Mesenchymal stem cell (in vitro differentiated cells and primary cell): ENCODE measurements at regions not wholly inside any gene's neighbourhood (a gene's known extent, or its start where the extent isn't known, plus 50 kb on each side); places are given as distances from the start of the nearest gene placed in this dataset. TPM values are rescaled to one million over a fixed set of nuclear protein-coding genes. Genes with fewer than 3 reads are reported as not detected.

Source experiments
- DNase-seq: peaks from one replicate; pipeline ENCODE4 v3.0.0-alpha.2; 2013
- H2AFZ ChIP-seq: one replicate; pipeline ENCODE4 v1.6.1; 2013; ENCODE audit warnings: low read depth, mild to moderate bottlenecking, control low read depth, inconsistent platforms, low read length, moderate library complexity
- H2AK5ac ChIP-seq: 2 replicates; pipeline ENCODE4 v1.6.1; 2013; ENCODE audit warnings: low read length, moderate library complexity, mild to moderate bottlenecking, inconsistent platforms; ENCODE audit not compliant: severe bottlenecking
- H2BK120ac ChIP-seq: one replicate; pipeline ENCODE4 v1.6.1; 2013; ENCODE audit warnings: low read depth, mild to moderate bottlenecking, inconsistent platforms, low read length, moderate library complexity
- H2BK12ac ChIP-seq, 2 experiments: one replicate each; pipeline ENCODE4 v1.6.1; 2013; ENCODE audit warnings: inconsistent platforms in 2 of 2, low read length in 2 of 2, mild to moderate bottlenecking in 2 of 2, moderate library complexity in 2 of 2, control low read depth in 1 of 2
- H2BK15ac ChIP-seq: one replicate; pipeline ENCODE4 v1.6.1; 2013; ENCODE audit warnings: mild to moderate bottlenecking, low read depth, inconsistent platforms; ENCODE audit not compliant: poor library complexity, severe bottlenecking
- H2BK5ac ChIP-seq: 2 replicates; pipeline ENCODE4 v1.6.1; 2013; ENCODE audit warnings: low read depth, mild to moderate bottlenecking, low read length, control low read depth, inconsistent platforms; ENCODE audit not compliant: poor library complexity, severe bottlenecking
- H3K14ac ChIP-seq, 2 experiments: one replicate each; pipeline ENCODE4 v1.6.1; 2013; ENCODE audit warnings: inconsistent platforms in 2 of 2, low read length in 2 of 2, control low read depth in 1 of 2, mild to moderate bottlenecking in 1 of 2, moderate library complexity in 1 of 2
- H3K18ac ChIP-seq, 2 experiments: one replicate each; pipeline ENCODE4 v1.6.1; 2013; ENCODE audit warnings: inconsistent platforms in 2 of 2, low read length in 2 of 2, control low read depth in 1 of 2, low read depth in 1 of 2, mild to moderate bottlenecking in 1 of 2
- H3K23ac ChIP-seq, 2 experiments: one replicate each; pipeline ENCODE4 v1.6.1; 2013; ENCODE audit warnings: inconsistent platforms in 2 of 2, low read length in 2 of 2, mild to moderate bottlenecking in 2 of 2, moderate library complexity in 2 of 2, control low read depth in 1 of 2
- H3K27ac ChIP-seq: 2 replicates; pipeline ENCODE4 v1.5.1; 2013; ENCODE audit warnings: mild to moderate bottlenecking, moderate library complexity, low read length, control low read depth, inconsistent platforms; ENCODE audit not compliant: poor library complexity, severe bottlenecking
- H3K27me3 ChIP-seq, 2 experiments: 2 replicates each; pipeline versions ENCODE4 v1.6.1 to v1.7.0; 2013; ENCODE audit warnings: low read length in 2 of 2, mild to moderate bottlenecking in 2 of 2, moderate library complexity in 2 of 2, control low read depth in 1 of 2, inconsistent platforms in 1 of 2; ENCODE audit not compliant: control insufficient read depth in 1 of 2, insufficient read depth in 1 of 2
- H3K36me3 ChIP-seq, 2 experiments: 2 replicates each; pipeline versions ENCODE4 v1.6.1 to v1.7.0; 2013; ENCODE audit warnings: low read length in 2 of 2, control low read depth in 1 of 2, inconsistent platforms in 1 of 2, low read depth in 1 of 2, mild to moderate bottlenecking in 1 of 2; ENCODE audit not compliant: insufficient read depth in 2 of 2, control insufficient read depth in 1 of 2
- H3K4ac ChIP-seq, 2 experiments: one replicate each; pipeline ENCODE4 v1.6.1; 2013; ENCODE audit warnings: inconsistent platforms in 2 of 2, low read length in 2 of 2, mild to moderate bottlenecking in 2 of 2, moderate library complexity in 2 of 2, control low read depth in 1 of 2, low read depth in 1 of 2
- H3K4me1 ChIP-seq: 2 replicates; pipeline ENCODE4 v1.6.1; 2013; ENCODE audit warnings: low read depth, low read length, control low read depth; ENCODE audit not compliant: control insufficient read depth, insufficient read depth
- H3K4me2 ChIP-seq: 2 replicates; pipeline ENCODE4 v1.6.1; 2013; ENCODE audit warnings: low read length, mild to moderate bottlenecking, inconsistent platforms; ENCODE audit not compliant: poor library complexity, severe bottlenecking
- H3K4me3 ChIP-seq, 2 experiments: 2 replicates each; pipeline versions ENCODE4 v1.5.1 to v1.7.0; 2013; ENCODE audit warnings: low read length in 2 of 2, mild to moderate bottlenecking in 2 of 2, control low read depth in 1 of 2, low read depth in 1 of 2; ENCODE audit not compliant: insufficient read depth in 1 of 2
- H3K79me1 ChIP-seq: replicated peaks from 2 replicates; pipeline ENCODE4 v1.6.1; 2013; ENCODE audit warnings: mild to moderate bottlenecking, control low read depth, low read length, inconsistent platforms; ENCODE audit not compliant: poor library complexity, severe bottlenecking
- H3K9ac ChIP-seq: 2 replicates; pipeline ENCODE4 v1.7.0; 2013; ENCODE audit warnings: mild to moderate bottlenecking, low read length, moderate library complexity
- H3K9me3 ChIP-seq: 2 replicates; pipeline ENCODE4 v1.7.0; 2013; ENCODE audit warnings: mild to moderate bottlenecking, low read length; ENCODE audit not compliant: control insufficient read depth
- H4K8ac ChIP-seq: one replicate; pipeline ENCODE4 v1.6.1; 2013; ENCODE audit warnings: inconsistent platforms, mild to moderate bottlenecking, low read length, moderate library complexity
- H4K91ac ChIP-seq: one replicate; pipeline ENCODE4 v1.6.1; 2013; ENCODE audit warnings: mild to moderate bottlenecking, low read length, inconsistent platforms
- WGBS: methylation state at CpG from one replicate; pipeline ENCODE4 v1.1.7; 2013; ENCODE audit warnings: mixed read lengths; 5-methylcytosine and 5-hydroxymethylcytosine counted together
- small RNA-seq: library from polyadenylated mRNA; stranded (forward); fragments of <200 nt; extraction: miRNeasy Mini kit (QIAGEN cat#:217004); gene quantifications from one replicate; pipeline ENCODE3, GENCODE V24; 2013; ENCODE audit warnings: low read depth

DNA sequence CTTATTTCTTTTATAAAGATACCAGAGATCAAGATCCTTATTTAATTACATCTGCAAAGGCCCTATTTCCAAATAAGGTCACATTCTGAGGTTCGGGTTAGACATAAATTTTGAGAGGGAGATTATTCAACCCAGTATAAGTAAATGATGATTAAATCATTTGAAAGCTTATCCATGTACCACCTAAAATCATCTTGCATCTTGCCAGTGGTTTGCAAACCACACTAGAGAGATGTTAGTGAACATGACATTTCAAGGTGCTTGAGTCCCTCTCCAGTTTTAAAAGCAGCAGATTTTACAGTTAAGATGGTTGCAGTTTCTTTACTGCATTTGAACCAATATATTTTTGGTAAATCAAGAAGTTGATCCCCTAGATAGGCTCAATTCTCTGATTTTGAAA, 49.9 kb upstream of the TMPO start:
- no peak overlapping the region for H3K18ac ChIP-seq
- no peak overlapping the region for H2BK5ac ChIP-seq
- H4K91ac ChIP-seq: no peak overlapping the region
- H3K4me2 ChIP-seq: no peak overlapping the region
- H2AK5ac ChIP-seq: no peak overlapping the region
- H3K4me1 ChIP-seq: no peaks in the 10 kb centered on the region
- H3K4ac ChIP-seq: no peak overlapping the region
- no peaks in the 10 kb centered on the region for H3K79me1 ChIP-seq
- H3K14ac ChIP-seq: no peak overlapping the region
- no peak overlapping the region for H3K27ac ChIP-seq
- no peak overlapping the region for H2BK120ac ChIP-seq
- no peak overlapping the region for H2BK12ac ChIP-seq
- no peak overlapping the region for H2AFZ ChIP-seq
- no peak overlapping the region for H4K8ac ChIP-seq
- H3K27me3 ChIP-seq: no peaks in the 10 kb centered on the region
- no peak overlapping the region for H3K23ac ChIP-seq
- no peaks in the 10 kb centered on the region for H3K36me3 ChIP-seq
- no peak overlapping the region for H3K9ac ChIP-seq
- H3K9me3 ChIP-seq: no peaks in the 10 kb centered on the region
- no peak overlapping the region for H2BK15ac ChIP-seq
- no peak overlapping the region for H3K4me3 ChIP-seq
- no CpG with 5 or more reads among the region's 1 CpG for WGBS
- no peak for DNase-seq

Small RNA genes lying in the stretch of these regions (small RNA-seq; reads per million reads assigned to genes)
- not detected for gene AC018659.1
- not detected for gene MIR4303
- gene MIR4495: not detected
- gene RNU4-41P: not detected
- gene RNU6-36P: not detected
